PFSK-1 (cell line): ENCODE measurements at regions not wholly inside any gene's neighbourhood (a gene's known extent, or its start where the extent isn't known, plus 50 kb on each side); places are given as distances from the start of the nearest gene placed in this dataset.

Source experiments
- FOXP2 ChIP-seq: optimal IDR thresholded peaks from 2 replicates; pipeline ENCODE3; 2011; ENCODE audit warnings: borderline replicate concordance, control low read depth, inconsistent platforms; ENCODE audit not compliant: insufficient read depth; ENCODE audit errors: extremely low read length, extremely low read depth
- POLR2AphosphoS5 ChIP-seq: IDR thresholded peaks from 2 replicates; pipeline ENCODE4 v1.6.1; 2012; ENCODE audit warnings: low read depth, mild to moderate bottlenecking, control low read depth, low read length, moderate library complexity
- SIN3A ChIP-seq: IDR thresholded peaks from 2 replicates; pipeline ENCODE4 v1.6.1; 2012; ENCODE audit warnings: mild to moderate bottlenecking, low read length, moderate library complexity, borderline replicate concordance; ENCODE audit not compliant: insufficient read depth
- TAF1 ChIP-seq: IDR thresholded peaks from 2 replicates; pipeline ENCODE4 v1.6.1; 2012; ENCODE audit warnings: low read length, control low read depth, borderline replicate concordance; ENCODE audit not compliant: insufficient read depth
- TF ChIP-seq, protein P1 (sequence below), 2 experiments: IDR thresholded peaks; 2 replicates each; pipeline versions ENCODE4 v1.6.1 to v1.8.0; 2011 to 2012; ENCODE audit warnings: low read depth in 2 of 2, low read length in 2 of 2, control low read depth in 1 of 2, inconsistent platforms in 1 of 2, mild to moderate bottlenecking in 1 of 2, moderate library complexity in 1 of 2; ENCODE audit not compliant: insufficient read depth in 1 of 2

GRCh38 chr11:134973801-134974200 is 561.8 kb upstream of the B3GAT1 start:
- no peak for TF ChIP-seq POLR2AphosphoS5
- TF ChIP-seq, protein P1, sequence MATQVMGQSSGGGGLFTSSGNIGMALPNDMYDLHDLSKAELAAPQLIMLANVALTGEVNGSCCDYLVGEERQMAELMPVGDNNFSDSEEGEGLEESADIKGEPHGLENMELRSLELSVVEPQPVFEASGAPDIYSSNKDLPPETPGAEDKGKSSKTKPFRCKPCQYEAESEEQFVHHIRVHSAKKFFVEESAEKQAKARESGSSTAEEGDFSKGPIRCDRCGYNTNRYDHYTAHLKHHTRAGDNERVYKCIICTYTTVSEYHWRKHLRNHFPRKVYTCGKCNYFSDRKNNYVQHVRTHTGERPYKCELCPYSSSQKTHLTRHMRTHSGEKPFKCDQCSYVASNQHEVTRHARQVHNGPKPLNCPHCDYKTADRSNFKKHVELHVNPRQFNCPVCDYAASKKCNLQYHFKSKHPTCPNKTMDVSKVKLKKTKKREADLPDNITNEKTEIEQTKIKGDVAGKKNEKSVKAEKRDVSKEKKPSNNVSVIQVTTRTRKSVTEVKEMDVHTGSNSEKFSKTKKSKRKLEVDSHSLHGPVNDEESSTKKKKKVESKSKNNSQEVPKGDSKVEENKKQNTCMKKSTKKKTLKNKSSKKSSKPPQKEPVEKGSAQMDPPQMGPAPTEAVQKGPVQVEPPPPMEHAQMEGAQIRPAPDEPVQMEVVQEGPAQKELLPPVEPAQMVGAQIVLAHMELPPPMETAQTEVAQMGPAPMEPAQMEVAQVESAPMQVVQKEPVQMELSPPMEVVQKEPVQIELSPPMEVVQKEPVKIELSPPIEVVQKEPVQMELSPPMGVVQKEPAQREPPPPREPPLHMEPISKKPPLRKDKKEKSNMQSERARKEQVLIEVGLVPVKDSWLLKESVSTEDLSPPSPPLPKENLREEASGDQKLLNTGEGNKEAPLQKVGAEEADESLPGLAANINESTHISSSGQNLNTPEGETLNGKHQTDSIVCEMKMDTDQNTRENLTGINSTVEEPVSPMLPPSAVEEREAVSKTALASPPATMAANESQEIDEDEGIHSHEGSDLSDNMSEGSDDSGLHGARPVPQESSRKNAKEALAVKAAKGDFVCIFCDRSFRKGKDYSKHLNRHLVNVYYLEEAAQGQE (IDR thresholded peaks at IDR 0.05; ENCODE audit: insufficient read depth in 1 of 2, low read depth in 2 of 2, low read length in 2 of 2): no peak
- no peak for TF ChIP-seq TAF1
- no peak for TF ChIP-seq SIN3A
- TF ChIP-seq FOXP2: no peak
